Testis (tissue), 2 donors: ENCODE measurements at regions not wholly inside any gene's neighbourhood (a gene's known extent, or its start where the extent isn't known, plus 50 kb on each side); places are given as distances from the start of the nearest gene placed in this dataset.

Source experiments
- POLR2A ChIP-seq: fragments of 450-650 bp; IDR thresholded peaks from one replicate; pipeline ENCODE4 v1.6.1; 2017; ENCODE audit warnings: antibody characterized with exemption, mild to moderate bottlenecking, moderate library complexity
- TF ChIP-seq, protein P1 (sequence below), 3 experiments: fragments of 450-650 bp in 2 of 3; fragments of 200-600 bp in 1 of 3; sonication (generic) in 1 of 3; IDR thresholded peaks; one replicate each; pipeline ENCODE4 v1.5.1; 2016 to 2019; ENCODE audit warnings: antibody characterized with exemption in 3 of 3, mild to moderate bottlenecking in 2 of 3, moderate library complexity in 1 of 3

GRCh38 chr5:152511120-152511519 is 106.0 kb upstream of the NMUR2 start:
- no peak for TF ChIP-seq POLR2A
- TF ChIP-seq, protein P1, sequence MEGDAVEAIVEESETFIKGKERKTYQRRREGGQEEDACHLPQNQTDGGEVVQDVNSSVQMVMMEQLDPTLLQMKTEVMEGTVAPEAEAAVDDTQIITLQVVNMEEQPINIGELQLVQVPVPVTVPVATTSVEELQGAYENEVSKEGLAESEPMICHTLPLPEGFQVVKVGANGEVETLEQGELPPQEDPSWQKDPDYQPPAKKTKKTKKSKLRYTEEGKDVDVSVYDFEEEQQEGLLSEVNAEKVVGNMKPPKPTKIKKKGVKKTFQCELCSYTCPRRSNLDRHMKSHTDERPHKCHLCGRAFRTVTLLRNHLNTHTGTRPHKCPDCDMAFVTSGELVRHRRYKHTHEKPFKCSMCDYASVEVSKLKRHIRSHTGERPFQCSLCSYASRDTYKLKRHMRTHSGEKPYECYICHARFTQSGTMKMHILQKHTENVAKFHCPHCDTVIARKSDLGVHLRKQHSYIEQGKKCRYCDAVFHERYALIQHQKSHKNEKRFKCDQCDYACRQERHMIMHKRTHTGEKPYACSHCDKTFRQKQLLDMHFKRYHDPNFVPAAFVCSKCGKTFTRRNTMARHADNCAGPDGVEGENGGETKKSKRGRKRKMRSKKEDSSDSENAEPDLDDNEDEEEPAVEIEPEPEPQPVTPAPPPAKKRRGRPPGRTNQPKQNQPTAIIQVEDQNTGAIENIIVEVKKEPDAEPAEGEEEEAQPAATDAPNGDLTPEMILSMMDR (IDR thresholded peaks at IDR 0.05), result no peak
